ENCODE measurements at regions not wholly inside any gene's neighbourhood (a gene's known extent, or its start where the extent isn't known, plus 50 kb on each side); places are given as distances from the start of the nearest gene placed in this dataset.
"Not testable (repeated sequence)": the region's sequence is repeated elsewhere in the genome, so short reads cannot be mapped to it uniquely, and the experiment has no call there.

DNA sequence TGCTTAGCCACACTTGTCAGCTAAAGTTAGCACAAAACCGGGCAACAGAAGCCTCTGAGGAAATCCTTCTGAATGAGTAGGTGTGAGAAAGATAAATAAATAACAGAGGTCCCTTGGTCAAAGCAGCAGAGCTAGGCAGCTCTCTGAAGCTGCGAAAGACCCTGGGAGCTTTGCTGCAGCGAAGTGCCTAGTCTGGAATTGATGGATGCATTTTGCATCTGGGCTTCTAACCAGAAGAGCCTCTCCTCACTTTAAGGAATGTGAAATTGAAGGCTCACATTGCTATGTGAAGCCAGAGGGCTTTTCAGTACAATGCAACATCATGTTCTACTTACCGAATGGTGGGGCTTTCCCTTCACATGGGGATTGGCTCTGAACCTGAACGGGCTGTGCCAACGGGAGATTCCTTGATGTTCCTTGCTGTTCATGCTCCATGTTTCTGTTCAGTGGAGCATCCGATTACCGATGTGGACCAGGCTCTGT is 274.6 kb downstream of the HS3ST3B1 start:
- ChIA-PET CTCF (ENCODE audit: low intra/inter-chr PET ratio) (no interaction called here), POLR2A (no interaction called here)
- DNase-seq (ENCODE audit: extremely low read depth in 1 of 4, low spot score in 3 of 4) (no peak), FAIRE-seq (no peak), ATAC-seq (no peak)
- no peaks in the 10 kb centered on the region for H3K36me3 ChIP-seq (ENCODE audit: control insufficient read depth, insufficient read depth, low read length)
- no peaks in the 10 kb centered on the region for H4K20me1 ChIP-seq (replicated peaks; ENCODE audit: control insufficient read depth, insufficient read depth, low read length)
- intact Hi-C loops (cut with micrococcal nuclease), result no loop called here
- H3K79me2 ChIP-seq (ENCODE audit: control insufficient read depth, insufficient read depth, low read length), result no peaks in the 10 kb centered on the region
- in situ Hi-C loops (cut with MboI), result no loop called here
- H3K27me3 ChIP-seq (ENCODE audit: control insufficient read depth in 2 of 2, insufficient read depth in 2 of 2, low read length in 2 of 2), result peaks cover 0 to 5% of the 10 kb centered on the region in 2 experiments; a peak in 1 of 5 replicates
- no peak overlapping the region for H2AFZ ChIP-seq (ENCODE audit: low read depth, low read length)
- H3K9me1 ChIP-seq (ENCODE audit: control insufficient read depth, insufficient read depth, low read length), result no peaks in the 10 kb centered on the region
- H3K4me1 ChIP-seq (replicated peaks in 1 of 2; ENCODE audit: control insufficient read depth in 2 of 2, insufficient read depth in 2 of 2, low read length in 2 of 2), result no peaks in the 10 kb centered on the region
- no peak overlapping the region for H3K9ac ChIP-seq (ENCODE audit: insufficient read depth in 1 of 2, low read depth in 2 of 2, low read length in 2 of 2)
- 0% methylated on average over 7 of the region's 8 CpGs for WGBS (ENCODE audit: insufficient coverage, low coverage, missing lambda C conversion rate)
- TF ChIP-seq SNRNP70 (optimal IDR thresholded peaks at IDR 0.05; ENCODE audit: low read depth, low read length) (no peak), RFX7 (CRISPR knock-in tag; IDR thresholded peaks at IDR 0.05) (no peak), KHSRP (IDR thresholded peaks at IDR 0.05) (no peak), PURB (CRISPR knock-in tag; IDR thresholded peaks at IDR 0.05; ENCODE audit: low read depth) (no peak), PRPF4 (IDR thresholded peaks at IDR 0.05; ENCODE audit: insufficient read depth, low read depth, low read length, poor library complexity, severe bottlenecking) (no peak), ZNF780A (CRISPR knock-in tag; IDR thresholded peaks at IDR 0.05) (no peak)
- no peaks in the 10 kb centered on the region for H3K9me3 ChIP-seq (replicated peaks; ENCODE audit: control insufficient read depth, insufficient read depth, low read depth, low read length)
- BruUV-seq (replicated peaks), result no TSS peak
- H3K4me2 ChIP-seq (ENCODE audit: insufficient read depth, low read length), result no peak overlapping the region
- no peak overlapping the region for H3K27ac ChIP-seq (ENCODE audit: extremely low read depth, low read depth, low read length)
- H3K4me3 ChIP-seq, result no peak overlapping the region

DNA sequence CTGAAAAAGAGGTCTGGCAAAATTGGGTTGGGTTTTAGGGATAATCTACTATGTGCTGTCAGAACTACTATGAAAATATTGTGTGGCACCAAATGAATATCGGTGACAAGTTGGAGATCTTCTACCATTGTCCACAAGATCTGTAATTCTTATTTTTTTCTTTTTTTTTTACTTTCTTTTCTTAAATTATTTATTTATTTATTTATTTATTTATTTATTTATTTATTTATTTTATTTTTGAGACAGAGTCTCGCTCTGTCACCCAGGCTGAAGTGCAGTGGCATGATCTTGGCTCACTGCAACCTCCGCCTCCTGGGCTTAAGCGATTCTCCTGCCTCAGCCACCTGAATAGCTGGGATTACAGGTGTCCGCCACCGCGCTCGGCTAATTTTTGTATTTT is 259.4 kb downstream of the HS3ST3B1 start:
- CTCF ChIA-PET (ENCODE audit: low intra/inter-chr PET ratio); H3K9me1 ChIP-seq (ENCODE audit: control insufficient read depth, insufficient read depth, low read length); H2AFZ ChIP-seq (ENCODE audit: low read depth, low read length); BruUV-seq (replicated peaks); H3K79me2 ChIP-seq (ENCODE audit: control insufficient read depth, insufficient read depth, low read length); DNase-seq (ENCODE audit: extremely low read depth in 1 of 4, low spot score in 3 of 4); H4K20me1 ChIP-seq (replicated peaks; ENCODE audit: control insufficient read depth, insufficient read depth, low read length); H3K9ac ChIP-seq (ENCODE audit: insufficient read depth in 1 of 2, low read depth in 2 of 2, low read length in 2 of 2); intact Hi-C loops (cut with micrococcal nuclease); ATAC-seq; H3K27ac ChIP-seq (ENCODE audit: extremely low read depth, low read depth, low read length); H3K4me3 ChIP-seq; in situ Hi-C loops (cut with MboI); H3K4me2 ChIP-seq (ENCODE audit: insufficient read depth, low read length); H3K9me3 ChIP-seq (replicated peaks; ENCODE audit: control insufficient read depth, insufficient read depth, low read depth, low read length); POLR2A ChIA-PET; FAIRE-seq; H3K27me3 ChIP-seq (ENCODE audit: control insufficient read depth in 2 of 2, insufficient read depth in 2 of 2, low read length in 2 of 2); H3K4me1 ChIP-seq (replicated peaks in 1 of 2; ENCODE audit: control insufficient read depth in 2 of 2, insufficient read depth in 2 of 2, low read length in 2 of 2); H3K36me3 ChIP-seq (ENCODE audit: control insufficient read depth, insufficient read depth, low read length): not testable (repeated sequence)
- WGBS (ENCODE audit: insufficient coverage, low coverage, missing lambda C conversion rate), result 0% methylated on average over 3 of the region's 8 CpGs
